Hepatocyte (in vitro differentiated cells): ENCODE measurements at regions not wholly inside any gene's neighbourhood (a gene's known extent, or its start where the extent isn't known, plus 50 kb on each side); places are given as distances from the start of the nearest gene placed in this dataset.

Experiments
- DNase-seq: peaks from one replicate; pipeline ENCODE4 v3.0.0-alpha.2; 2016; ENCODE audit warnings: low spot score
- H2AFZ ChIP-seq: fragments of 200-600 bp; sonication (generic); 2 replicates; pipeline ENCODE4 v1.6.0; 2016; ENCODE audit warnings: antibody characterized with exemption, mild to moderate bottlenecking
- H3K27ac ChIP-seq: fragments of 200-600 bp; sonication (generic); 2 replicates; pipeline ENCODE4 v1.5.1; 2016; ENCODE audit warnings: mild to moderate bottlenecking
- H3K27me3 ChIP-seq: fragments of 200-600 bp; sonication (generic); 2 replicates; pipeline ENCODE4 v1.6.1; 2016
- H3K36me3 ChIP-seq: fragments of 200-600 bp; sonication (generic); replicated peaks from 2 replicates; pipeline ENCODE4 v1.5.1; 2016; ENCODE audit warnings: low read depth; ENCODE audit not compliant: insufficient read depth
- H3K4me1 ChIP-seq: fragments of 200-600 bp; sonication (generic); 2 replicates; pipeline ENCODE4 v1.5.1; 2016; ENCODE audit warnings: mild to moderate bottlenecking, moderate library complexity; ENCODE audit not compliant: insufficient read depth
- H3K4me2 ChIP-seq: fragments of 200-600 bp; sonication (generic); 2 replicates; pipeline ENCODE4 v1.6.0; 2016
- H3K4me3 ChIP-seq: fragments of 200-600 bp; sonication (generic); 2 replicates; pipeline ENCODE4 v1.5.1; 2016; ENCODE audit warnings: mild to moderate bottlenecking
- H3K79me2 ChIP-seq: fragments of 200-600 bp; sonication (generic); 2 replicates; pipeline ENCODE4 v1.6.0; 2017; ENCODE audit warnings: mild to moderate bottlenecking
- H3K9me2 ChIP-seq: fragments of 200-600 bp; sonication (generic); replicated peaks from 2 replicates; pipeline ENCODE4 v1.6.0; 2017; ENCODE audit warnings: mild to moderate bottlenecking; ENCODE audit not compliant: insufficient read depth
- H3K9me3 ChIP-seq: fragments of 200-600 bp; sonication (generic); 2 replicates; pipeline ENCODE4 v1.5.1; 2016; ENCODE audit warnings: low read depth, mild to moderate bottlenecking
- H4K20me1 ChIP-seq: fragments of 200-600 bp; sonication (generic); 2 replicates; pipeline ENCODE4 v1.6.0; 2016; ENCODE audit warnings: mild to moderate bottlenecking; ENCODE audit not compliant: insufficient read depth, poor library complexity, severe bottlenecking
- EZH2 ChIP-seq: fragments of 200-600 bp; sonication (generic); IDR thresholded peaks from 2 replicates; pipeline ENCODE4 v1.6.1; 2016; ENCODE audit warnings: antibody characterized with exemption, mild to moderate bottlenecking, borderline replicate concordance
- EZH2phosphoT487 ChIP-seq: fragments of 200-600 bp; sonication (generic); IDR thresholded peaks from one replicate; pipeline ENCODE4 v1.6.1; 2018; ENCODE audit warnings: antibody characterized with exemption, mild to moderate bottlenecking, low read depth, moderate library complexity; ENCODE audit not compliant: unreplicated experiment, severe bottlenecking
- WGBS: methylation state at CpG from one replicate; pipeline ENCODE4 v1.1.6; 2016; ENCODE audit warnings: low lambda C conversion rate; ENCODE audit errors: missing lambda C conversion rate; 5-methylcytosine and 5-hydroxymethylcytosine counted together
- TF ChIP-seq, protein P1 (sequence below): fragments of 200-600 bp; sonication (generic); IDR thresholded peaks from 2 replicates; pipeline ENCODE4 v1.5.1; 2016; ENCODE audit warnings: antibody characterized with exemption, mild to moderate bottlenecking; ENCODE audit not compliant: poor library complexity

DNA sequence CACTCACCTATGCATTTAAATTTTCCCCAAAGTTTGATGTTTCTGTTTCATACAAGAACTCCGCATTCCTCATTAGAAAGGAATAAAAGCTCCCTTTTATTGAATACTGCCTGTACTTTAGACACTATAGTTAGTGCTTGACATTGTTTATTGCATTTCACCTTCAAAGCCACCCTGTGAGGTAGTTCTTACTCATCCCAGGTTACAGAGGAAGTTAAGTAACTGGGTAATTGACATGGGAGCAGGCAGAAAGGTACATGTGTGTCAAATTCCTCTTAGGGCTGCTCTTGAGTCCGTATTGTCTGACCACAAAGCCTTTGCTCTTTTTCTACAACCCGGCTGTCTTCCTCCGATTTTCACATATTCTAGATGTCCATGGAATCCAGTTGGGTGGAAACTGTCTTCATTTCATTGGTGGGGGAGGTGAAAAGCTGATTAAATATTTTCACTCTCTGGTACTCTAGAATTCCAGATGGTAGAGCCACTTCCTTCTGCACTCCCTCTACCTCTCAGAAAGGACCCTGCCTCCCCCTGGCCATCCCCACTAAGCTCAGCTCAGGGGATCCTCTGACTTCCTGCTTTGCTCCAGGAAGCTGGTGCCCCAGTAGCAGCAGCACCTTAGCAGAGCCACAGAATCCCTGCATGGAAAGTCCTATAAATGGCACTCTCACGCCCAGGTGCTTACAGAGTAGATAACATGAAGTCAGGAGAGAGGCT lies 319.2 kb downstream of the LRATD1 start:
- Histone ChIP-seq H3K36me3 (no peaks in the 10 kb centered on the region), H3K9me3 (no peaks in the 10 kb centered on the region), H3K79me2 (no peaks in the 10 kb centered on the region), H3K4me2 (no peak overlapping the region), H3K4me3 (no peak overlapping the region), H4K20me1 (no peaks in the 10 kb centered on the region), H3K4me1 (no peaks in the 10 kb centered on the region), H3K9me2 (no peaks in the 10 kb centered on the region), H3K27ac (no peak overlapping the region), H3K27me3 (no peaks in the 10 kb centered on the region), H2AFZ (no peak overlapping the region)
- 91% methylated on average over 5 of the region's 5 CpGs for WGBS
- TF ChIP-seq EZH2phosphoT487 = no peak
- TF ChIP-seq, protein P1, sequence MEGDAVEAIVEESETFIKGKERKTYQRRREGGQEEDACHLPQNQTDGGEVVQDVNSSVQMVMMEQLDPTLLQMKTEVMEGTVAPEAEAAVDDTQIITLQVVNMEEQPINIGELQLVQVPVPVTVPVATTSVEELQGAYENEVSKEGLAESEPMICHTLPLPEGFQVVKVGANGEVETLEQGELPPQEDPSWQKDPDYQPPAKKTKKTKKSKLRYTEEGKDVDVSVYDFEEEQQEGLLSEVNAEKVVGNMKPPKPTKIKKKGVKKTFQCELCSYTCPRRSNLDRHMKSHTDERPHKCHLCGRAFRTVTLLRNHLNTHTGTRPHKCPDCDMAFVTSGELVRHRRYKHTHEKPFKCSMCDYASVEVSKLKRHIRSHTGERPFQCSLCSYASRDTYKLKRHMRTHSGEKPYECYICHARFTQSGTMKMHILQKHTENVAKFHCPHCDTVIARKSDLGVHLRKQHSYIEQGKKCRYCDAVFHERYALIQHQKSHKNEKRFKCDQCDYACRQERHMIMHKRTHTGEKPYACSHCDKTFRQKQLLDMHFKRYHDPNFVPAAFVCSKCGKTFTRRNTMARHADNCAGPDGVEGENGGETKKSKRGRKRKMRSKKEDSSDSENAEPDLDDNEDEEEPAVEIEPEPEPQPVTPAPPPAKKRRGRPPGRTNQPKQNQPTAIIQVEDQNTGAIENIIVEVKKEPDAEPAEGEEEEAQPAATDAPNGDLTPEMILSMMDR = no peak
- no peak for DNase-seq

DNA sequence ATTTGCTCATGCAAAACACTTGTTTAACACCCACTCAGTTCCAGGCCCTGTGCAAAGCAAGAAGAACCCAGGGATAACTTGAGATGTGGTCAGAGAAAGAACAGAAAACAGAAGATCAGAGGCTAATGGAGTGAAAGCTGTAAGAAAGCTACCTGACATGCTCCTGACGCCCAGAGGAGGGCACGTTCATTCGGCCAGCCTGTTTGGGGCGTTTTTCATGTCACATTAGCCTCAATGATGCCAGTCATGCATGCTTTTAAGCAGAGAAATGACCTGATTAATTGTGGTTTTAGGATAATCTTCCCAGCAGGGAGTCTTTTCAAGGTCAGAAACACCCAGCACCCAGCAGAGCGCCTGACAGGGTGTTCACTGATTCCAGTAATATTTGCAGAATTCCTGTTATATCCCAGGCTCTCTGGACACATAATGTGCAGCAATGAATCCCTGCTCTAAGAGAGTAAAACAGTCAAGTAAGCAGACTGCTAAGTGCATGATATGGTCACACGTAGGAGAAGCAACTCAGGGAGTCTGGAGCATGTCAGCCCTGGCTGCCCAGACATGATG lies 320.0 kb downstream of the LRATD1 start:
- Histone ChIP-seq H3K27me3 (no peaks in the 10 kb centered on the region), H2AFZ (no peak overlapping the region), H3K4me1 (no peaks in the 10 kb centered on the region), H3K4me2 (no peak overlapping the region), H3K27ac (no peak overlapping the region), H3K79me2 (no peaks in the 10 kb centered on the region), H3K9me3 (no peaks in the 10 kb centered on the region), H3K4me3 (no peak overlapping the region), H3K9me2 (no peaks in the 10 kb centered on the region), H4K20me1 (no peaks in the 10 kb centered on the region), H3K36me3 (no peaks in the 10 kb centered on the region)
- no peak for DNase-seq
- 60% methylated on average over 6 of the region's 6 CpGs for WGBS
- TF ChIP-seq EZH2 (no peak), EZH2phosphoT487 (no peak)
- TF ChIP-seq, protein P1 = no peak

GRCh38 chr2:14960686-14961324 lies 328.3 kb downstream of the LRATD1 start:
- no peaks in the 10 kb centered on the region for H3K27me3 ChIP-seq
- H2AFZ ChIP-seq = no peak overlapping the region
- no peaks in the 10 kb centered on the region for H3K79me2 ChIP-seq
- no peak overlapping the region for H3K4me3 ChIP-seq
- H3K27ac ChIP-seq = no peak overlapping the region
- H3K9me3 ChIP-seq = no peaks in the 10 kb centered on the region
- no peak overlapping the region for H3K4me2 ChIP-seq
- H4K20me1 ChIP-seq = no peaks in the 10 kb centered on the region
- no peaks in the 10 kb centered on the region for H3K9me2 ChIP-seq
- TF ChIP-seq EZH2 = no peak
- no peak for TF ChIP-seq EZH2phosphoT487
- TF ChIP-seq, protein P1 = no peak
- no peaks in the 10 kb centered on the region for H3K4me1 ChIP-seq
- no peaks in the 10 kb centered on the region for H3K36me3 ChIP-seq
- no peak for DNase-seq
- WGBS = 96% methylated on average over 2 of the region's 2 CpGs
